ENCODE measurements at regions not wholly inside any gene's neighbourhood (a gene's known extent, or its start where the extent isn't known, plus 50 kb on each side); places are given as distances from the start of the nearest gene placed in this dataset.

DNA sequence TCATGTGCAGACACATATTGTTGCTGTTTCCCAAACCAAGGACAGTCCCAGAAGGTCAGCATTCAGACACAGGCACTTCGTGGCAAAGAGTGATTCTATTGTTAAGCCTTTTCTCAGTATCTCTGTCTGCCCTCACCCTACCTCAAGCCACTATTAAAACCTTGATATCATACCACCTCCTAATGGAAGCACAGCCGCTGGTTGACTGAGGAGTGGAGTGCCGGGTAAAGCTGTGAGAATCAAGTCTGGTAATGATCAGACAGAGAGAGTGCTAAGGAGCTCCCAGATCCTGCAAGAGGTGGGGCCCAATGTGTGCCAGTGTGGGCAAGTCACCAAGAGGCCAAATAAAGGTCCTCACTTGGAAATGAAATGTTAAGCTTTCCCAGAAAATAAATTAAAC, 819.5 kb downstream of the BCL11A start:
- Histone ChIP-seq H2BK120ac (ENCODE audit: low read depth, low read length) (no peak overlapping the region), H3K79me2 (ENCODE audit: control insufficient read depth, insufficient read depth, low read length) (no peaks in the 10 kb centered on the region), H3K27ac (ENCODE audit: low read depth, low read length) (no peak overlapping the region), H4K5ac (ENCODE audit: low read length) (no peak overlapping the region), H3K23ac (ENCODE audit: low read length) (no peak overlapping the region), H3K4me3 (ENCODE audit: low read length) (no peak overlapping the region), H3K18ac (ENCODE audit: low read length) (no peak overlapping the region), H3K27me3 (ENCODE audit: insufficient read depth, low read length, poor library complexity) (no peaks in the 10 kb centered on the region), H3K4me1 (ENCODE audit: control insufficient read depth, low read depth, low read length) (peaks cover 2% of the 10 kb centered on the region), H3K36me3 (ENCODE audit: control insufficient read depth, insufficient read depth, low read length) (no peaks in the 10 kb centered on the region), H4K8ac (ENCODE audit: low read depth, low read length) (no peak overlapping the region), H3K4ac (ENCODE audit: low read depth, low read length) (no peak overlapping the region), H2BK15ac (replicated peaks; ENCODE audit: low read depth) (no peak overlapping the region), H3K9ac (ENCODE audit: low read length) (no peak overlapping the region), H3K4me2 (ENCODE audit: low read length) (no peak overlapping the region), H3K56ac (ENCODE audit: low read length) (no peak overlapping the region), H3K79me1 (ENCODE audit: low read length) (no peaks in the 10 kb centered on the region), H2AK5ac (ENCODE audit: low read length) (no peak overlapping the region), H2BK5ac (ENCODE audit: low read length) (no peak overlapping the region)
- WGBS (ENCODE audit: extremely low coverage, insufficient coverage, low lambda C conversion rate), result no CpG with 5 or more reads among the region's 3 CpGs
- DNase-seq, result no peak

DNA sequence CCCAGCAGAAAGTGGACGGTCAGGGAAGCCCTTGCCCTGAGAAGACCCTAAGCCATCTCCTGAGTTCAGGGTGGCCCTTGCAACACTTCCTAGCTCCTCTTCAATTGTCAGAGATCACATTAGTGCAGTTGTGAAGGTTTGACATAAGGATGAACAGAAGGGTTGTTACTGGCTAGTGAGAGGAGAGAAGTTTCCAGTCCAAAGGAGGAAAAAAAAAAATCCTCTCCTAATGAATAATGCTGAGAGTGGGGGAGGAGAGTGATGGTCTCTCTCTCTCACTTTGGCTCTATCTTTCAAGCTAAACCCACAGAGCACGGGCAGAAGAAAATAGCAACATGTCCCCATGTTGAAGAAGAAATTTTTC, 819.9 kb downstream of the BCL11A start:
- no peak overlapping the region for H3K23ac ChIP-seq (ENCODE audit: low read length)
- no peak overlapping the region for H3K4ac ChIP-seq (ENCODE audit: low read depth, low read length)
- no peak overlapping the region for H4K8ac ChIP-seq (ENCODE audit: low read depth, low read length)
- H3K18ac ChIP-seq (ENCODE audit: low read length), result no peak overlapping the region
- H3K79me2 ChIP-seq (ENCODE audit: control insufficient read depth, insufficient read depth, low read length), result no peaks in the 10 kb centered on the region
- DNase-seq, result no peak
- no peak overlapping the region for H2AK5ac ChIP-seq (ENCODE audit: low read length)
- WGBS (ENCODE audit: extremely low coverage, insufficient coverage, low lambda C conversion rate), result no CpG with 5 or more reads among the region's 2 CpGs
- no peaks in the 10 kb centered on the region for H3K27me3 ChIP-seq (ENCODE audit: insufficient read depth, low read length, poor library complexity)
- no peak overlapping the region for H3K9ac ChIP-seq (ENCODE audit: low read length)
- H3K4me2 ChIP-seq (ENCODE audit: low read length), result no peak overlapping the region
- H3K79me1 ChIP-seq (ENCODE audit: low read length), result no peaks in the 10 kb centered on the region
- H2BK120ac ChIP-seq (ENCODE audit: low read depth, low read length), result no peak overlapping the region
- H4K5ac ChIP-seq (ENCODE audit: low read length), result peak overlapping the region; percentile 29
- H3K4me3 ChIP-seq (ENCODE audit: low read length), result no peak overlapping the region
- no peak overlapping the region for H3K27ac ChIP-seq (ENCODE audit: low read depth, low read length)
- no peaks in the 10 kb centered on the region for H3K36me3 ChIP-seq (ENCODE audit: control insufficient read depth, insufficient read depth, low read length)
- H3K4me1 ChIP-seq (ENCODE audit: control insufficient read depth, low read depth, low read length), result peaks cover 2% of the 10 kb centered on the region
- no peak overlapping the region for H2BK15ac ChIP-seq (replicated peaks; ENCODE audit: low read depth)
- H2BK5ac ChIP-seq (ENCODE audit: low read length), result peak overlapping the region; percentile 7
- peak overlapping the region; percentile 20 for H3K56ac ChIP-seq (ENCODE audit: low read length)

DNA sequence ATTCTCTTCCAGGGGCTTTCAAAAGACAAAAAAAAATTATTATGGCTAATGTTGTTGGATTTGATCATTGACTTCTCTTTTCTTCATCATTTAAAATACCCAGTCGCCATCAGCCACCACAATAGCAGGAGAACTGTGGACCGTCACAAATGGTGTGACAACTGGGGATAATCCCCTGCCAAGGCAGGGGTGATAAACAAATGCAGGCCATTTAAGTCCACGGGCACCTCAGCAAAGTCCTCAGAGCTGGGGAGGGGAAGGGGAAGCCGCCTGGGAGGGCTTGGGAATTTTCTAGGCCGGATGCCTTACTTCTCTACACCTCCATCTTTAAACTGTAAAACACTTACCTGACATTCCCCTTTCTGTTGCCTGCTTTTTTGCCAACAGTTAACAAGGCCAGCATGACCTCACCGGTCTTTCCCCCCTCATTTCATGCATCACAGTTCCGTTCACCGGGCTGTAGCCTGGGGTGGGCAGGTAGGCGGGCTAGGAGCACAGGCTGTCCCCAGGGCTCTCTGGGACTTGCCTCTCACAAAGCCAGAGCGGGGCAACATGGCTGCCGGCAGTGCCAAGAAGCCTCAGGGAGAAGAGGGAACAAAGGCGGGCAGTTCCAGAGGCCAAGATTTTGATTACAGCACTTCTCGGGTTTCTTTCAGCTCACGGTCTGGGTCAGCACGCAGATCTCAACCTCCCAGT, 820.4 kb downstream of the BCL11A start:
- no peak overlapping the region for H2AK5ac ChIP-seq (ENCODE audit: low read length)
- H3K79me2 ChIP-seq (ENCODE audit: control insufficient read depth, insufficient read depth, low read length), result no peaks in the 10 kb centered on the region
- peak overlapping the region; percentile 20 for H3K56ac ChIP-seq (ENCODE audit: low read length)
- H3K4me1 ChIP-seq (ENCODE audit: control insufficient read depth, low read depth, low read length), result peaks cover 2% of the 10 kb centered on the region
- DNase-seq, result peak; percentile 67
- H3K9ac ChIP-seq (ENCODE audit: low read length), result no peak overlapping the region
- H2BK120ac ChIP-seq (ENCODE audit: low read depth, low read length), result no peak overlapping the region
- H3K4me2 ChIP-seq (ENCODE audit: low read length), result no peak overlapping the region
- H2BK15ac ChIP-seq (replicated peaks; ENCODE audit: low read depth), result no peak overlapping the region
- no peak overlapping the region for H3K23ac ChIP-seq (ENCODE audit: low read length)
- H4K8ac ChIP-seq (ENCODE audit: low read depth, low read length), result no peak overlapping the region
- no CpG with 5 or more reads among the region's 15 CpGs for WGBS (ENCODE audit: extremely low coverage, insufficient coverage, low lambda C conversion rate)
- no peak overlapping the region for H3K4ac ChIP-seq (ENCODE audit: low read depth, low read length)
- H3K27ac ChIP-seq (ENCODE audit: low read depth, low read length), result no peak overlapping the region
- H3K18ac ChIP-seq (ENCODE audit: low read length), result no peak overlapping the region
- H4K5ac ChIP-seq (ENCODE audit: low read length), result peak overlapping the region; percentile 29
- H3K79me1 ChIP-seq (ENCODE audit: low read length), result no peaks in the 10 kb centered on the region
- H3K27me3 ChIP-seq (ENCODE audit: insufficient read depth, low read length, poor library complexity), result no peaks in the 10 kb centered on the region
- H3K4me3 ChIP-seq (ENCODE audit: low read length), result no peak overlapping the region
- H2BK5ac ChIP-seq (ENCODE audit: low read length), result peak overlapping the region; percentile 7
- no peaks in the 10 kb centered on the region for H3K36me3 ChIP-seq (ENCODE audit: control insufficient read depth, insufficient read depth, low read length)

DNA sequence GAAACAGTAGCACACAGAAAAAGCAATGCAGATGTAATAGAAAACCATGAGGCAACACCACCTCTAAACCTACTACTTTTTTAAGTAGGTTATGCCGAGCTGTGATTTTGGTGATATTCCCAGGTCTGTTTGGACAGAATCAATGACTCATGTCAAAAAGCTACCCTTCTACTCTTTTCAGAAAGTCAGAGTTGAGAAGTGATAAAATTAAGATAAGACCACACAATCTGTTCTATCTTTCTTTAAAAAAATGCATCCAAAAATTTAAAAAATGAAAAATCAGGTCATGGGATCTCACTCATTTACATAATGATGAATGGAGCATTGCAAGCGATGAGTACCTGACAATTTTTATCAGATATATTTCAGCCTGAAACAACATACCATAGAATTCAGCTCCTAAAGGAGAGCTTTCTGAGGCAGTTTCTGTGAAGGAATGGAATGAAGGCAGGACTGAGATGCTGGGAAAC, 826.3 kb downstream of the BCL11A start:
- H3K23ac ChIP-seq (ENCODE audit: low read length), result no peak overlapping the region
- no peaks in the 10 kb centered on the region for H3K27me3 ChIP-seq (ENCODE audit: insufficient read depth, low read length, poor library complexity)
- no peak overlapping the region for H2BK5ac ChIP-seq (ENCODE audit: low read length)
- no peak overlapping the region for H3K18ac ChIP-seq (ENCODE audit: low read length)
- H2AK5ac ChIP-seq (ENCODE audit: low read length), result no peak overlapping the region
- no peaks in the 10 kb centered on the region for H3K79me1 ChIP-seq (ENCODE audit: low read length)
- no peak overlapping the region for H2BK15ac ChIP-seq (replicated peaks; ENCODE audit: low read depth)
- H3K36me3 ChIP-seq (ENCODE audit: control insufficient read depth, insufficient read depth, low read length), result no peaks in the 10 kb centered on the region
- H3K27ac ChIP-seq (ENCODE audit: low read depth, low read length), result no peak overlapping the region
- no peaks in the 10 kb centered on the region for H3K4me1 ChIP-seq (ENCODE audit: control insufficient read depth, low read depth, low read length)
- H3K56ac ChIP-seq (ENCODE audit: low read length), result no peak overlapping the region
- H3K79me2 ChIP-seq (ENCODE audit: control insufficient read depth, insufficient read depth, low read length), result no peaks in the 10 kb centered on the region
- no peak overlapping the region for H4K8ac ChIP-seq (ENCODE audit: low read depth, low read length)
- no peak overlapping the region for H3K4me2 ChIP-seq (ENCODE audit: low read length)
- H3K9ac ChIP-seq (ENCODE audit: low read length), result no peak overlapping the region
- H4K5ac ChIP-seq (ENCODE audit: low read length), result no peak overlapping the region
- H3K4ac ChIP-seq (ENCODE audit: low read depth, low read length), result no peak overlapping the region
- no CpG with 5 or more reads among the region's 2 CpGs for WGBS (ENCODE audit: extremely low coverage, insufficient coverage, low lambda C conversion rate)
- no peak overlapping the region for H2BK120ac ChIP-seq (ENCODE audit: low read depth, low read length)
- H3K4me3 ChIP-seq (ENCODE audit: low read length), result no peak overlapping the region
- DNase-seq, result no peak

DNA sequence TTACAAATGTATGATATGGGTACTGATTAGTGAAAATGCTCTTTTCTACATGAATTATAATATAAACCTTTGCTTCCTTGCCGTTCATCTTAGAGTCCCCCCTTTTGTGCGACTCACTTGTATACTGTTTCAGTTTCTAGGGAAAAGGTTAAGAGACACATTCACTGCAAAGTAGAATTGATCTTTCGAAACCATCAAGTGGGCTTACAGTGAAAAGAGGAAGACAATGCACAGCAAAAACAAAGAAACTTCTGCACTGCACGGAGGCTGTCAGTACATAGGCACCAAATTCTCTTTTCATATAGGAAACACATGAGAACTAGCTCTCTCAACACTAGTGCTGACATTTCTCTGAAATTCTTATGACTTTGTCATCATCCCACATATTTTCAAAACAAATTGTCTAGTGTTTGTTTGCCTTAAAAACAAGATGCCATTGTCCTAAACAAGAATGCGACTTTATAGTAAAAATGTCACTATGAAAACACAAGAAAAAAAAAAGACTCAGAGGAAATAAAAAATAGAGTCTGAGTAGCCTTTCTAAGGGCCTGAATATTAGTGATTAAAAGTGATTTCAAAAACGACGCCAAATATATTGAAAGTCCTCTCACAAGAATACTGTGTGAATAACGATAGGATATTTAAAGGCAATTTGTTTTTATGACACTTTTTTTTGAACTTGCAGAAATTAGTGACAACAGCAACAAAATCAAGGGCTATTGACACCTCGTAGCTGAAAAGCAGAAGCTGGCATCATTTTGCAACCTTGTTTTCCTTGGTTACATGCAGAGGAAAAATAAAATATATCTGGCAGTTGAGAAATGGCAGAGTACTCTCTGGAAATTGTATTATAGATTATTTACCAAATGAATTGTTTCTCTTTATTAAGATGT, 827.0 kb downstream of the BCL11A start:
- Histone ChIP-seq H2BK5ac (ENCODE audit: low read length) (no peak overlapping the region), H4K5ac (ENCODE audit: low read length) (no peak overlapping the region), H3K36me3 (ENCODE audit: control insufficient read depth, insufficient read depth, low read length) (no peaks in the 10 kb centered on the region), H4K8ac (ENCODE audit: low read depth, low read length) (no peak overlapping the region), H3K27ac (ENCODE audit: low read depth, low read length) (no peak overlapping the region), H2BK15ac (replicated peaks; ENCODE audit: low read depth) (no peak overlapping the region), H3K18ac (ENCODE audit: low read length) (no peak overlapping the region), H3K4me1 (ENCODE audit: control insufficient read depth, low read depth, low read length) (no peaks in the 10 kb centered on the region), H3K4me2 (ENCODE audit: low read length) (no peak overlapping the region), H3K27me3 (ENCODE audit: insufficient read depth, low read length, poor library complexity) (no peaks in the 10 kb centered on the region), H3K9ac (ENCODE audit: low read length) (no peak overlapping the region), H3K56ac (ENCODE audit: low read length) (no peak overlapping the region), H3K23ac (ENCODE audit: low read length) (no peak overlapping the region), H3K79me1 (ENCODE audit: low read length) (no peaks in the 10 kb centered on the region), H3K79me2 (ENCODE audit: control insufficient read depth, insufficient read depth, low read length) (no peaks in the 10 kb centered on the region), H3K4me3 (ENCODE audit: low read length) (no peak overlapping the region), H2AK5ac (ENCODE audit: low read length) (no peak overlapping the region), H3K4ac (ENCODE audit: low read depth, low read length) (no peak overlapping the region), H2BK120ac (ENCODE audit: low read depth, low read length) (no peak overlapping the region)
- WGBS (ENCODE audit: extremely low coverage, insufficient coverage, low lambda C conversion rate), result no CpG with 5 or more reads among the region's 9 CpGs
- no peak for DNase-seq

Measured in mesendoderm (in vitro differentiated cells).